GM12875 (cell line): ENCODE measurements at regions not wholly inside any gene's neighbourhood (a gene's known extent, or its start where the extent isn't known, plus 50 kb on each side); places are given as distances from the start of the nearest gene placed in this dataset.

Source experiments
- H3K4me3 ChIP-seq: one replicate; pipeline ENCODE4 v1.5.1; 2011; ENCODE audit warnings: low read depth, low read length, control low read depth
- CTCF ChIP-seq: IDR thresholded peaks from 2 replicates; pipeline ENCODE4 v1.5.1; 2011; ENCODE audit warnings: low read depth, mild to moderate bottlenecking, control low read depth, inconsistent platforms, low read length, moderate library complexity, borderline replicate concordance; ENCODE audit not compliant: insufficient read depth

DNA sequence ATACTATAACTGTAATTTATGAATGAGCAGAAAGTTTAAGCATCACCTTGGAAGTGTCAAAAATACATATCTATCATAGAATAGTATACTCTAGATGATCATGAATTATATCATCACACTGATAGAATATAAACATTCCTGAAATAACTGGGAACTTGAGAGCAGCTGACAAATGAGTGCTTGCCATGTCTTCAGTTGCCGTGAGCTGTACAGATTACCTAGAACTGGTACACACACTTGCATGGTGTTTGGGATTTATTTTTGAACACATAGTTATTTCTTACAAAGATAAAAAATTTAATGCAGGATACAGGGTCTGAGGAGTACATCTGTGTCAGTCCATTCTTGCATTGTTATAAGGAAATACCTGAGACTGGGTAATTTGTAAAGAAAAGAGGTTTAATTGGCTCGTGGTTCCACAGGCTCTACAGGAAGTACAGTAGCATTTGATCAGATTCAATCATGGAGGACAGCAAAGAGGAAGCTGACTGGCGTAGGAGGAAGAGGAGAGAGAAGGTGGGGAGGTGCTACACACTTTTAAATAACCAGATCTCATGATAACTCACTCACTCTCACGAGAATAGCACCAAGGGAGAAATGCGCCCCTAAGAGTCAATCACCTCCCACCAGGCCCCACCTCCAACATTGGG is 60.4 kb upstream of the MBNL2 start:
- H3K4me3 ChIP-seq, result no peak overlapping the region
- TF ChIP-seq CTCF, result no peak

GRCh38 chr13:97165502-97166425 is 56.4 kb upstream of the MBNL2 start:
- no peak overlapping the region for H3K4me3 ChIP-seq
- no peak for TF ChIP-seq CTCF

DNA sequence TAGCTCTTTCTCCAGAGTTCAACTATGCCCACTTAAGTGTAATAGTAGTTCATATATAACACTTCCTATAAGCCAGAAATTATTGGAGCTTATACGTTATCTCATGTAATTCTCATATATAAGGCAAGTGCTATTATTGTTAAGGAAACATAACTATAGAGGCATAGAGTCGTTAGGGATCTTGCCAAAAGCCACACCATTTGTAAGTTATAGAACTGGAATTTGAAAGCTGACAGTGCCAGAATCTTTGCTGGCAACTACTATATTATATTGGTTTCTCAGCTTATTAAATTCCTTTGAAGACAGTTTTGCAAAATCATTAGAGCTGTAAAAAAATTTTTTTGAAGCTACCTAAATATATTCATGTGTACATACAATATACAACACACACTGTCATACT is 51.0 kb upstream of the MBNL2 start:
- no peak for TF ChIP-seq CTCF
- H3K4me3 ChIP-seq, result no peak overlapping the region
